Aorta (tissue), 5 donors: ENCODE measurements at regions not wholly inside any gene's neighbourhood (a gene's known extent, or its start where the extent isn't known, plus 50 kb on each side); places are given as distances from the start of the nearest gene placed in this dataset.

Experiments
- ATAC-seq: fragments of 200-7000 bp; cut with Tn5 transposase; one replicate; pipeline ENCODE4 v1.9.1; 2022; ENCODE audit warnings: moderate library complexity; ENCODE audit not compliant: low FRiP score
- DNase-seq, 2 donors: peaks; one replicate each; pipeline ENCODE4 v3.0.0-alpha.2; 2020
- H3K27ac ChIP-seq, 2 donors: one replicate each; pipeline ENCODE4 v1.5.1; 2013; ENCODE audit warnings: low read length in 2 of 2, mild to moderate bottlenecking in 2 of 2, moderate library complexity in 2 of 2, control low read depth in 1 of 2, inconsistent platforms in 1 of 2, low read depth in 1 of 2
- H3K27me3 ChIP-seq, 2 donors: one replicate each; pipeline ENCODE4 v1.6.1; 2013; ENCODE audit warnings: control low read depth in 1 of 2, low read length in 1 of 2, mild to moderate bottlenecking in 1 of 2, moderate library complexity in 1 of 2; ENCODE audit not compliant: insufficient read depth in 2 of 2, control insufficient read depth in 1 of 2
- H3K36me3 ChIP-seq, 2 donors: one replicate each; pipeline ENCODE4 v1.6.1; 2013; ENCODE audit warnings: control low read depth in 1 of 2, low read length in 1 of 2, mild to moderate bottlenecking in 1 of 2; ENCODE audit not compliant: insufficient read depth in 2 of 2, control insufficient read depth in 1 of 2
- H3K4me1 ChIP-seq, 2 donors: one replicate each; pipeline ENCODE4 v1.6.1; 2013; ENCODE audit warnings: low read length in 2 of 2, control low read depth in 1 of 2, mild to moderate bottlenecking in 1 of 2, moderate library complexity in 1 of 2; ENCODE audit not compliant: insufficient read depth in 2 of 2, control insufficient read depth in 1 of 2
- H3K4me3 ChIP-seq, 2 donors: one replicate each; pipeline ENCODE4 v1.5.1; 2013; ENCODE audit warnings: low read length in 2 of 2, control low read depth in 1 of 2, mild to moderate bottlenecking in 1 of 2
- H3K9me3 ChIP-seq: one replicate; pipeline ENCODE4 v1.6.1; 2013; ENCODE audit warnings: mild to moderate bottlenecking, low read length; ENCODE audit not compliant: control insufficient read depth
- WGBS, 2 donors: extraction: QIAGEN DNeasy Blood & Tissue Kit; methylation state at CpG; one replicate each; pipeline ENCODE4 v1.1.7; 2013; 5-methylcytosine and 5-hydroxymethylcytosine counted together
- intact Hi-C, 2 donors: fragments of 100-400 bp; cut with DNase I; formaldehyde crosslinking; loops; one replicate each; pipeline versions ENCODE4 v1.14.2 to v1.15.0; 2022
- donor health status: healthy with polysubstance abuse.
- donor health status: Bipolar disorder and iron deficiency.
- donor health status: DM: no; HTN: no; CAD: no.
- donor health status: DM: no; HTN: no; CAD: no.
- donor health status: DM: yes; HTN: yes; CAD: no.

DNA sequence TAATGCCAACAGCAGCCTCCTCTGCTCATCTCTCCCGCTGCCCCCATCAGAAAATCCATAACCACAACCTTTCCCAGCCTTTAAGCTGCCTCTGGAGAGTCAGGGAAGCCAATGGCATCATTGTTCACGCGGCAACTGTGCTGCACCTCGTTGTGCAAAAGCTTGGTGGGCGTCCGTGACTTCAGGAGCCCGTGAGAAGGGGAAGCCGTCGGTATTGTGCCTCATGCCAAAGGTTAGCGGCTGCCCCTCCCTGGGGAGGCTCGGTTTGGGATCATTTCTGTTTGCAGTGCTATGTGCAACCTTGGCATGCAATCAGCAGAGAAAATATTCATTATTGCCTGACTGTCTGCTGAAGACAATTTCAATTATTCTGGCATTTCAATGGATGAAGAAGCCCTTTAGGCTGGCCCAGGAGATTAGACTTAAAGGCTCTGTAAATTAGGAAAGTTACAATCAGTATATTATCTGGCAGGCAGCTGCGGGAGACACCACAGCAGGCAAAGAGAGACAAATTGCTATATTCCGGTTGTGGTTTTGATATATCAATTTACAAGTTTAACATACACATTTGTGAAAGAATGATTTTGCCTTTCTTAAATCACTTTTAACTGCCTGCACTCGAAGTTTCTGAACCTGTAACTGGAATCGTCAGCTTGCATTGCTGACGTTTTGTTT, 244.5 kb downstream of the GATA3 start:
- Histone ChIP-seq H3K9me3 (no peaks in the 10 kb centered on the region), H3K36me3 (no peaks in the 10 kb centered on the region), H3K4me3 (no peak overlapping the region), H3K27me3 (no peaks in the 10 kb centered on the region), H3K4me1 (no peaks in the 10 kb centered on the region), H3K27ac (no peak overlapping the region)
- 21 to 28% methylated on average over 16 of the region's 16 CpGs for WGBS, 2 donors
- intact Hi-C loops = no loop called here
- no peak for DNase-seq
- no peak for ATAC-seq

DNA sequence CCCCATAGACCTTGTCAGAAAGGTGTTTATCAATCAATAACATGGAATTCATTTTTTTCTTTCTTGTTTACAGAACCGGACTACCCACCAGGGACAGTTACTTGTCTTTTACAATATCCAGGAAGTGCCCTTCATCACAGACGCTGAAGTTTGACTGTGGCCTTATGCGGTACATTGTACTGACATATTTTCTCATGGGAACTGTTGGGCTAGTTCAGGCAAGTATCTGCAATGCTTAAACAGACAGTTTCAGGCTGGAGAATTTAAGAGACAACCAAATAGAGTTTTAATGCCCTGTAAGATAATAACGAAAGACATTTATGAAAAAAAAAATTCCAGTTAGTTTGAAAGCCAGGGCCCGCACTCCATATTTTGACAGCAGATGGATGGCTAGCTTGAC, 246.4 kb downstream of the GATA3 start:
- Histone ChIP-seq H3K4me1 (no peaks in the 10 kb centered on the region), H3K4me3 (no peak overlapping the region), H3K36me3 (no peaks in the 10 kb centered on the region), H3K9me3 (no peaks in the 10 kb centered on the region), H3K27me3 (no peaks in the 10 kb centered on the region), H3K27ac (no peak overlapping the region)
- intact Hi-C loops = no loop called here
- DNase-seq (no peak), ATAC-seq (no peak)
- 43 to 48% methylated on average over 5 of the region's 5 CpGs for WGBS, 2 donors

DNA sequence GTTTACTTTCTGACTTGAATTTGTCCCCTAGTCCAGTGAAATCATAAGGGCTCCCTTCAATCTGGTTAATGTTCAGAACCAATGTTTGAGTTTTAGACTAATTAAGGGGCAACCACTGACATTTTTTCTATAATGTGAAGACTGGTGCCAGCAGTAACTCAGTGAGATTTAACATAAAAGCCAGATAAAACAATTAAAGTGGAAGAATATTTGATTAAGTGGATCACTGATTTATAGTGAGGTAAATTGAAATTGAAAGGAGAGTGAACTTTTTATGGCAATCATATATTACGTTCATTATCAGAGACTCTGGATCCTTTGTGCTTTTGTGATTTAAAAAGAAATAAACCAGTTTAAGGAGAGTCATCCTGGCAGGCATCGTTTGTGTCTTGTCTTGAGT, 246.8 kb downstream of the GATA3 start:
- Histone ChIP-seq H3K27me3 (no peaks in the 10 kb centered on the region), H3K4me1 (no peaks in the 10 kb centered on the region), H3K36me3 (no peaks in the 10 kb centered on the region), H3K4me3 (no peak overlapping the region), H3K9me3 (no peaks in the 10 kb centered on the region), H3K27ac (no peak overlapping the region)
- intact Hi-C loops = no loop called here
- 69 to 71% methylated on average over 2 of the region's 2 CpGs for WGBS, 2 donors
- DNase-seq (no peak), ATAC-seq (no peak)

DNA sequence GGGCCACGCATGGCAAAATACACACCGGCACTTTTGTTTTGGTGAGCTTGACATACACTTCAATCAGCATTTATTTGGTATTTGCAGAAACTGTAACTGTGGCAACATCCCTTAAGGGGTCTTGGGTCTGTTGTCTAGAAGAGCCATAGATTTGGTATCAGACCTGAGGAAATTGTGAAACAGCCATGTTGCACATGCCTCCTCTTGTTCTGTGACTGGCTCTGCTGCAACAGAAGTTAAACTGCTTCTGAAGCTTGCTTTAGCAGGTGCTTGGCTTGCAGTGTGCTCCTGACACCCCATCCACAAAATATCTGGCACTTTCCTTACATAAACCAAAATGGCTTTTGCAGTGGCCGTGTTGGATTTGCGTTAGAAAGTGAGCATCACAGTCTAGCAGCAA, 247.3 kb downstream of the GATA3 start:
- Histone ChIP-seq H3K4me3 (no peak overlapping the region), H3K4me1 (no peaks in the 10 kb centered on the region), H3K36me3 (no peaks in the 10 kb centered on the region), H3K27ac (no peak overlapping the region), H3K9me3 (no peaks in the 10 kb centered on the region), H3K27me3 (no peaks in the 10 kb centered on the region)
- ATAC-seq (no peak), DNase-seq (no peak)
- intact Hi-C loops = no loop called here
- 71 to 83% methylated on average over 4 of the region's 4 CpGs for WGBS, 2 donors

DNA sequence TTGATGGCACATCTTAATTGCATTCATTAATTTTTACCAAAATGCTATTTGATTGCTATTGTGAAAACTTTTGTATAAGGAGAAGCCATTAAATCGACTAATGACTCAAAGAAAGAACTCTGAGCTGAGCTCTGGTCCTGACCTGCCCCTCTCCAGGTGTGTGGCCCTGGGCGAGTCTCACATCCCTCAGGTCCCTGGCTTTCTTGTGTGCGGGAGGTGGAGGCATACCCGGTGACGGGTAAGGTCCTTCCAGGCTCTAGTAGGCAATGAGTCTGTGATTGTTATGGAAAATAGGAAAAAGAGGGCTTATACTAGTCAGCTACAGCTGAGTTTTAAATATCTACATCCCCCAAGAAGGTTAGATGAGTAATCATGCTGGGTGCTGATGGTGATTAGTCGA, 248.1 kb downstream of the GATA3 start:
- no peak for DNase-seq
- H3K9me3 ChIP-seq = no peaks in the 10 kb centered on the region
- no peak overlapping the region for H3K4me3 ChIP-seq
- no peaks in the 10 kb centered on the region for H3K36me3 ChIP-seq
- 63 to 77% methylated on average over 6 of the region's 6 CpGs for WGBS, 2 donors
- H3K4me1 ChIP-seq = no peaks in the 10 kb centered on the region
- H3K27ac ChIP-seq = no peak overlapping the region
- ATAC-seq = no peak
- intact Hi-C loops = no loop called here
- no peaks in the 10 kb centered on the region for H3K27me3 ChIP-seq

DNA sequence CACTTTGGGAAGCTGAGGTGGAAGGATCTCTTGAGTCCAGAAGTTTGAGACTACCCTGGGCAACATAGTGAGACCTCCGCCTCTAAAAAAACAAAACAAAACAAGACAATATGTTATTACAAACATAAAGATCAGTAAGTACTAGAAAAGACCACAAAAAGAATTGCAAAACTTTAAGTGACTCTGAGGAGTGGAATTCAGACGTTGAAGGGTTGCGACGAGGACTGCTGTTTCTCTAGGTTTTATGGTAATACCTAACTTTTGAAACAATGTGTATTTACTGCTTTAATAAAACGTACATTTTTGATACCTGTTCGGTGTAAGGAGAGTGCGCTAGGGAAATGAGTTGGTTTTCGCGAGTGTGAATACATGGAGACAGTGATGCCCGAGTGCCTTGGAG, 250.4 kb downstream of the GATA3 start:
- Histone ChIP-seq H3K4me1 (no peaks in the 10 kb centered on the region), H3K36me3 (no peaks in the 10 kb centered on the region), H3K27me3 (no peaks in the 10 kb centered on the region), H3K4me3 (no peak overlapping the region), H3K9me3 (no peaks in the 10 kb centered on the region), H3K27ac (no peak overlapping the region)
- WGBS, 2 donors = 87 to 88% methylated on average over 10 of the region's 10 CpGs
- ATAC-seq (no peak), DNase-seq (no peak)
- intact Hi-C loops = no loop called here

DNA sequence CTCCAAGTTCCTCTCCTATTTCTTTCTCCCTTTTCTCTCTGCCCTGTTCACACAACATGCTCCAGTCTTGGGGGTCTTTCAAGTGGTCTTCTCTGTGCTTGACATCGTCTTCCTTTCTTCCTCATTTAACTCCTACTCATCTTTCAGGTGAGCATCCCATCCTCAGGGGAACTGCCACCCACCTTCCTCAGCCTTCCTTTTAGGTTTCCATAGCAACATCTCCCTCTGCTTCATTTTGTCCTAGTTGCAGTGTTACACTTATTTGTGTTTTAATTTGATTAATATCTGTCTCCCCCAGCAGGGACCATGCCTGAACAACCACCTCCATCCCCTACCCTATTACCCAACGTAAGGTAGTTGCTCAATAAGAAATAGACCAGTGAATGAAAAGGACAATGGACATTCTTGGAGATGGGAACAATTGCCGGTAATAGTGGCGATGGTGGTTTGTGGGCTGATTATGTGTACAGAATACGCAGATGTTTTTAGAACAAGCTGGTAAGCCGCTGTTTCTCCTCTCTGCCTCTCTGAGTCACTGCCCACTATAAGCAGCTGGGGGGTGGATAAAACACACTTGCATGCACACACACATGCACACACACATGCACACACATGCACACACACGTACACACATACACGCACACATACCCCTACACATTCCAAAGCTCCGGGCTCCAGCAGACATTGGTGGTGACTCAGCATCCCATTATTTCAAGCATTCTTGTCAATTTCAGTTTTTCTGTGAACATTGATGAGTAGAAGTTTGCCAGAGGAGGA, 251.6 kb downstream of the GATA3 start:
- WGBS, 2 donors = 74% methylated on average over 9 of the region's 9 CpGs

DNA sequence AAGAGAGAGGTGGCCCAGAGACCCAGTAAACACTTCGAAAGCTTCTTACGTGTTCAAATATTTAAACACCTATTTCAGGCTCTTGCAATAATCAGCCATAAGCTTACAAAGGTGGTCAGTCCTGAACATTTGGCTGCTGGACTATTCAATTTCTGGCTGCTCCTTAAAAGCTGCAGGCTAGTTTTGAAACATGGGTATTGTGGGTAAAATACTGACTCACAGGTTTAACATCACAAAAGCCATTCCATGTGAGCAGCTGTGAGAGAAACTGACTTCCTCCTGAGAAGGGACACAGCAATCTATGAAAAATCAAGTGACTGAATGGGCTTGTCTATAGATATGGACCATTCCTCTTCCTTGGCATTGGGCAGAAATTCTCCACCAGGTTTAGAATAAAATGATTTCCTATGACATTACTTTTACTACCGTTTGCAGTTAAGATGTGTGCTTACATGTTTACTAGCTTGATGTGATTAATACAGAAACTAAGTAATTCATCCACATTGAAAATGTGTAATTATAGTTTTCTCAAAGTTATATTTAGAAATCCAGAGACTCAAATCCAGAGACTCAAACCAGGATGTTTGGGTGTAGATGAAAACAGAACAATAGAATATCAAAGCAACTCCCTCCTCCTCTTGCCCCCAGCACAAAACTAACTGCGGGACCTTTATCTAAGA, 252.3 kb downstream of the GATA3 start:
- H3K9me3 ChIP-seq = no peaks in the 10 kb centered on the region
- 74 to 90% methylated on average over 4 of the region's 4 CpGs for WGBS, 2 donors
- H3K36me3 ChIP-seq = no peaks in the 10 kb centered on the region
- H3K4me1 ChIP-seq = no peaks in the 10 kb centered on the region
- intact Hi-C loops = no loop called here
- H3K27me3 ChIP-seq = no peaks in the 10 kb centered on the region
- H3K4me3 ChIP-seq = no peak overlapping the region
- DNase-seq = no peak
- no peak overlapping the region for H3K27ac ChIP-seq
- ATAC-seq = no peak

More for the DNA sequence above, 251.6 kb downstream of the GATA3 start:
- H3K4me3 ChIP-seq = no peak overlapping the region
- DNase-seq (no peak), ATAC-seq (no peak)
- H3K27ac ChIP-seq = no peak overlapping the region
- H3K9me3 ChIP-seq = no peaks in the 10 kb centered on the region
- H3K4me1 ChIP-seq = no peaks in the 10 kb centered on the region
- intact Hi-C loops = no loop called here
- no peaks in the 10 kb centered on the region for H3K27me3 ChIP-seq
- no peaks in the 10 kb centered on the region for H3K36me3 ChIP-seq

DNA sequence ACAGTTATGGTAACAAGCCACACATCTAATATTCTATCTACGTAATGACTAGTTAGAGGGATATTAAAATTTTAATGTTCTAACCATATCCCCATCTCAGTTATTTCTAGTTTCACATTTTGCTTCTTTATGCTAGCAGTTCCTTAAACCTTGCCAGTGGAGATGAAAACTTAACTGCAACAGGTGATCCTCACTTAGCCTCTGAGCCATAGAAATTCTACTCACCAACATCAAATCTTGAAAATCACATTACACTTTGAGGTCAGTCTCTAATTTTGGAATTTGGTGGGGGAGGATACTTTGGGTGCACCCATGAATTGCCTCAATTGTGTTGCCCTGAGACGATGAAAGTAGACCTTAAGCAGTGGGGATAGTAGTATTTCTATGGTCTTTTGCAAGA, 256.4 kb downstream of the GATA3 start:
- Histone ChIP-seq H3K27me3 (no peaks in the 10 kb centered on the region), H3K4me1 (no peaks in the 10 kb centered on the region), H3K36me3 (no peaks in the 10 kb centered on the region), H3K4me3 (no peak overlapping the region), H3K9me3 (peaks cover 2% of the 10 kb centered on the region), H3K27ac (no peak overlapping the region)
- DNase-seq (no peak), ATAC-seq (no peak)
- WGBS, 2 donors = 23 to 63% methylated on average over 2 of the region's 2 CpGs
- intact Hi-C loops = no loop called here
